HPDE6-E6E7 (cell line): ENCODE measurements at regions not wholly inside any gene's neighbourhood (a gene's known extent, or its start where the extent isn't known, plus 50 kb on each side); places are given as distances from the start of the nearest gene placed in this dataset.
"Not testable (repeated sequence)": the region's sequence is repeated elsewhere in the genome, so short reads cannot be mapped to it uniquely, and the experiment has no call there.

ENCODE experiments used
- DNase-seq: peaks from one replicate; pipeline ENCODE4 v3.0.0; 2011; ENCODE audit warnings: missing footprints; ENCODE audit errors: extremely low spot score

- DNase-seq, result no peak
These were observed 620.5 kb upstream of the CCDC179 start for GRCh38 chr11:23480736-23481135.

GRCh38 chr11:23484146-23484545, 623.9 kb upstream of the CCDC179 start:
- not testable (repeated sequence) for DNase-seq

GRCh38 chr11:23484618-23485017, 624.3 kb upstream of the CCDC179 start:
- not testable (repeated sequence) for DNase-seq

- DNase-seq, result no peak
These were observed 630.4 kb upstream of the CCDC179 start for GRCh38 chr11:23490557-23491235.

GRCh38 chr11:23494981-23495380, 634.7 kb upstream of the CCDC179 start:
- DNase-seq, result no peak

- no peak for DNase-seq
These were observed 636.1 kb upstream of the CCDC179 start for GRCh38 chr11:23496340-23496739.

GRCh38 chr11:23497040-23497439, 636.8 kb upstream of the CCDC179 start:
- no peak for DNase-seq

GRCh38 chr11:23502389-23502788, 642.1 kb upstream of the CCDC179 start:
- no peak for DNase-seq

- no peak for DNase-seq
These were observed 642.6 kb upstream of the CCDC179 start for GRCh38 chr11:23502826-23503225.

- peak; percentile 50 for DNase-seq
These were observed 648.7 kb upstream of the CCDC179 start for GRCh38 chr11:23509023-23509422.

- no peak for DNase-seq
These were observed 649.5 kb upstream of the CCDC179 start for GRCh38 chr11:23509821-23510220.

- DNase-seq, result no peak
These were observed 658.9 kb upstream of the CCDC179 start for GRCh38 chr11:23519194-23519593.

- DNase-seq, result no peak
These were observed 660.1 kb upstream of the CCDC179 start for GRCh38 chr11:23520226-23520960.

GRCh38 chr11:23536907-23537306, 676.6 kb upstream of the CCDC179 start:
- DNase-seq, result no peak

GRCh38 chr11:23539556-23539955, 679.3 kb upstream of the CCDC179 start:
- DNase-seq, result no peak

GRCh38 chr11:23540101-23540561, 679.9 kb upstream of the CCDC179 start:
- DNase-seq, result peak; percentile 59

GRCh38 chr11:23542189-23542588, 681.9 kb upstream of the CCDC179 start:
- DNase-seq, result no peak

GRCh38 chr11:23542816-23543215, 682.5 kb upstream of the CCDC179 start:
- no peak for DNase-seq

GRCh38 chr11:23543651-23544222, 683.5 kb upstream of the CCDC179 start:
- DNase-seq, result no peak

GRCh38 chr11:23551706-23552105, 691.4 kb upstream of the CCDC179 start:
- DNase-seq, result no peak

- no peak for DNase-seq
These were observed 693.7 kb upstream of the CCDC179 start for GRCh38 chr11:23554002-23554401.

- DNase-seq, result no peak
These were observed 694.8 kb upstream of the CCDC179 start for GRCh38 chr11:23555085-23555484.
